GM21576 (cell line): ENCODE measurements at regions not wholly inside any gene's neighbourhood (a gene's known extent, or its start where the extent isn't known, plus 50 kb on each side); places are given as distances from the start of the nearest gene placed in this dataset.
"Not testable (repeated sequence)": the region's sequence is repeated elsewhere in the genome, so short reads cannot be mapped to it uniquely, and the experiment has no call there.

Experiments
- ATAC-seq: cut with Tn5 transposase; IDR thresholded peaks from one replicate; pipeline ENCODE4 v1.9.1; 2021; ENCODE audit warnings: mild to moderate bottlenecking, moderate library complexity; ENCODE audit not compliant: unreplicated experiment

DNA sequence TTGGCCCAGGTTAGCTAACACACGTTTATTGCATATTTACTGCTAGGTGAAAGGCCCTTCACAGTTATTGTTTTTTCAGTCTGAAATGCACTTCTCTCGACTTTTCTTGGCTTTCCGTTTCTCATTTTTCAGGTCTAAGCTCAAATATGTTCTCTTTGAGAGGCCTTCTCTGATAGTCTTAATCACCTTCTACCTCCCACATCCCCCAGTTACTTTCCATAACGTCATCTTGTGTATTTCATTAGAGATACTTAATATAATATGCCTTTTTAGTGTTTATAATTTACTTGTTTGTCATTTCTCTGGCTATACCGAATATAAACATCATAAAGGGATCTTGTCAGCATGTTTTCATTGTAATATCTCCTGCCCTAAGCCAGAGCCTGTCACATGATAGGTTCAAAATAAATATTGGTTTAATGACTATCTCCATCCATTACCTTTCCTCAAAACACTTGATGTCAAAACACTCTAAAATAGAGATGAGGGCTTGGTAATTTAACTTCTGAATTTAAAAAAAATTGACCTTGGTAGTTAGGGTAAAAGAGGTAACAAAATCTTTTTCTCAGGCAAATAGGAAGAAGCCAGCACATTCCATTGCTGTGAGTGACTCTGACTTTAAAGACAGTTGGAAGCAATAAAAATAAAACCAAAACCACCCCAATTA lies 168.6 kb upstream of the RFC3 start:
- no peak for ATAC-seq

DNA sequence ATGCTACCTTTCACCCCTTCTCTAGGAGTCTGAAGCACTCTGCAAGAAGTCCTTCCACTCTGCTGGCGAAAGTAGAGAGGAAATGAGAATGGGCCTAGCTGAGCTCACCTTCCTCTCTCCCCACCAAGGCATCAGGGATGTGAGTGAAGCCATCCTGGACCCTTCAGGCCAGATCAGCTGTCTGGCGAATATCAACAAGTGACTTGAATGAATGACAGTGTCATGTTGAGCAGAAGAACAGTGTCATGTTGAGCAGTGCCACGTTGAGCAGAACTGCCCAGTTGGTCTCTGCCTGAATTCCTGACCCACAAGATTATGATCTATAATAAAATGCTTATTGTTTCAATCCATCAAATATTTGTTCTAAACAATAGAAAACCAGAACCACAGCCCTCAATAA lies 166.2 kb upstream of the RFC3 start:
- no peak for ATAC-seq

DNA sequence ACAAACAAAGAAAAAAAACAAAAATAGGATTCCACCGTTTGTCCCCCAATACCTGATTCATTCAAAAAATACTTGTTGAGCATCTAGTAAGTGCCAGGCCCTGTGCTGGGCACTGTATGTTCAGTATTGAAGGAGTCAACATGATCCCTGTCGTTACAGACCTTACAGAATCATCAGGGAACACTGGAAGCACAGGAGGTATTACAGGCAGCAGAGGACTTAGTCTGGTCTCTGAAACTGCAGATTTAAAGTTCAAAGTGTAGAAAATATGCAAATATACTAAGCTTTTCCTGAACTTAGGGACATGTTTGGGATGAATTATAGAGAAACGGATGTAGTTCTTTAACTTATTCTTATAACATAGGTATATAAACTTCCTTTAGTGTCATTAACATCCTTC lies 160.7 kb upstream of the RFC3 start:
- no peak for ATAC-seq

DNA sequence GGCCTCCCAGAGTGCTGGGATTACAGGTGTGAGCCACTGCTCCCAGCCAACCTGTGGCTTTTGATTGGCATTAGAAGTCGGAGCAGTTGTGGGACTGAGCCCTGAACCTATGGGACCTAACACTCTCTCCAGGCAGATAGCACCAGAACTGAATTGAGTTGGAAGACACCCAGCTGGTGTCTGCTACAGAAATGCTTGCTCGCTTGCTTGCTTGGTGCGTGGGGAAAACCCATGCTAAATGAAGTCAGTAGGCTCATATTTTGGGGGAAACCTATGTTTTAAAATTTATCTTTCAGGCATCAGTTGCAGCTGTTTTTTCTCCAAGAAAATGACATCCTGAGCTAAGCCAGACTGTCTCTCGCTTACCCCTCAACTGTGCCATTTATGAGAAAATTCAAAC lies 158.5 kb upstream of the RFC3 start:
- no peak for ATAC-seq

DNA sequence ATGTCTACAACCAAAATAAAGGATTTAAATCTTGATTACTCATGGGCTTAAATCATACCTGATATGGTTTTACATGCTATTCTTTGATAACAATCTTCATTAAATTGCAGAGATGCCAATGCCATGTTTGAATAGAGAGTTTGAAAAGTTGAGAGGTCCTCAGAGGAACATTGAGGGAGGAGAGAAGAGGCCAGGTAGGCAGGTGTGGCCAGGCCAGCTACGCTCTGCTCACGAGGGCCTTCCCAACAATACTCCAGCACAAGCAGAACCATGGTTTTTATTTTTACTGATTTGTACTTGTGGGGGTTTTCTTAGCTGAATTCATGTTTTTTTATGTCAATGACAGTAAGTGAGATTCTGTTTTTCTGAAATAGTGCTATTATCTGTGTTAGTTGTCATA lies 158.1 kb upstream of the RFC3 start:
- no peak for ATAC-seq

DNA sequence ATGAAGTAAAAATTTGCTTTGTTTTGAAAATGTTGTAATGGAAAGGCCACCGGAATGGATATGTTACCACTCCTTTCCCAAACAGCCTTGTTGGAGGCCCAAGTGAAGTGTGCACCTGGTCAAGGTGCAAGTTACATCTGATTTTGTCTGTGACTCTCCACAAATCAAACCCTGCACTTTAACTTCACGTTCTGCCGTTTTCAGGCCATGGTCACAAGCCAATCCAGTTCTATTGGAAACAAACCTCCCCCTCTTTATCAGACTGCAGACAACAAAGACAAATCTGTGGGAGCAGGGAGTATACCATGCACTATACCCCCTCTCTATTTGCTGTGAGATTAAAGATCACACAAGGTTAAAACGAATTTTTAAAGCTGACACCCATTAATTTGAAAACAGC lies 155.6 kb upstream of the RFC3 start:
- ATAC-seq: no peak

DNA sequence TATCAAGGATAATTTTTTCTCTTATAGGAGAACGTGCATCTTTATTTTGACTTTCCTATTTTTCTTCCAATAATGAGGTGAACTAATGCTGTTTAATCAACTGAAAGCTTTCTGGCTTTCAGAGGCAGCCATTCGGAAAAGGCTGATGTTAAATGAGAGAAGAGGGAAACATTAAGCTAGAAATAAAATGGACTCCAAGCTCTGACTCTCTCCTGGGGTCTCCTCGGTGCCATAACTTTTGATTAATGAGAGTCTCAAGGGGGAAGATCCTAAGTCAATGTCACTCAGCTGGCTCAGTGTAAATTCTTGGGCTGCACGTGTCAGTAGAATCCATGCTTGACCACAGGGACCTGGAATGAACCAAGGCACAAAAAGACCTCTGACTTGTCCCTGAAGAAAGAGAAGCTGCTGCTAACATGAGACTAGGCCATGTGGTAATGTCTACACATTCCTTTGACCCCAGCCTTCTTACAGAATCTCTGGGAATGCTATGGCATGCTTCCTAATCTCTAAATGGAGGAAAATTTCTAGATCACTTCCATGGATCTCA lies 152.2 kb upstream of the RFC3 start:
- no peak for ATAC-seq

DNA sequence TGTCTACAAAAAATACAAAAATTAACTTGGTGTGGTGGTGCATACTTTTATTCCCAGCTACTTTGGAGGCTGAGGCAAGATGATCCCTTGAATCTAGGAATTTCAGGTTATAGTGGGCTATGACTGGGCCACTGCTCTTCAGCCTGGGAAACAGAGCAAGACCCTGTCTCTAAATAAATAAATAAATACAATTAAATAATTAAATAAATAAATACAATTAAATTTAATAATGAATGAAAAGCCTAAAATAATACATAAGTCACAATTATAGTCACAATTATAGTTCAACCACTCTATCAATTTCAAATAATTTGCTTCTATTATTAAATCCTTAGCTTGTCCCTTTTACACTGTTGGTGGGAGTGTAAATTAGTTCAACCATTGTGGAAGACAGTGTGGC lies 146.4 kb upstream of the RFC3 start:
- no peak for ATAC-seq

DNA sequence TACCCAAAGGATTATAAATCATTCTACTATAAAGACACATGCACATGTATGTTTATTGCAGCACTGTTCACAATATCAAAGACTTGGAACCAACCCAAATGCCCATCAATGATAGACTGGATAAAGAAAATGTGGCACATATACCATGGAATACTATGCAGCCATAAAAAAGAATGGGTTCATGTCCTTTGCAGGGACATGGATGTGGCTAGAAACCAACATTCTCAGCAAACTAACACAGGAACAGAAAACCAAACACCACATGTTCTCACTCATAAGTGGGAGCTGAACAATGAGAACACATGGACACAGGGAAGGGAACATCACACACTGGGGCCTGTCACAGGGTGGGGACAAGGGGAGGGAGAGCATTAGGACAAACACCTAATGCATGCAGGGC lies 145.9 kb upstream of the RFC3 start:
- not testable (repeated sequence) for ATAC-seq

DNA sequence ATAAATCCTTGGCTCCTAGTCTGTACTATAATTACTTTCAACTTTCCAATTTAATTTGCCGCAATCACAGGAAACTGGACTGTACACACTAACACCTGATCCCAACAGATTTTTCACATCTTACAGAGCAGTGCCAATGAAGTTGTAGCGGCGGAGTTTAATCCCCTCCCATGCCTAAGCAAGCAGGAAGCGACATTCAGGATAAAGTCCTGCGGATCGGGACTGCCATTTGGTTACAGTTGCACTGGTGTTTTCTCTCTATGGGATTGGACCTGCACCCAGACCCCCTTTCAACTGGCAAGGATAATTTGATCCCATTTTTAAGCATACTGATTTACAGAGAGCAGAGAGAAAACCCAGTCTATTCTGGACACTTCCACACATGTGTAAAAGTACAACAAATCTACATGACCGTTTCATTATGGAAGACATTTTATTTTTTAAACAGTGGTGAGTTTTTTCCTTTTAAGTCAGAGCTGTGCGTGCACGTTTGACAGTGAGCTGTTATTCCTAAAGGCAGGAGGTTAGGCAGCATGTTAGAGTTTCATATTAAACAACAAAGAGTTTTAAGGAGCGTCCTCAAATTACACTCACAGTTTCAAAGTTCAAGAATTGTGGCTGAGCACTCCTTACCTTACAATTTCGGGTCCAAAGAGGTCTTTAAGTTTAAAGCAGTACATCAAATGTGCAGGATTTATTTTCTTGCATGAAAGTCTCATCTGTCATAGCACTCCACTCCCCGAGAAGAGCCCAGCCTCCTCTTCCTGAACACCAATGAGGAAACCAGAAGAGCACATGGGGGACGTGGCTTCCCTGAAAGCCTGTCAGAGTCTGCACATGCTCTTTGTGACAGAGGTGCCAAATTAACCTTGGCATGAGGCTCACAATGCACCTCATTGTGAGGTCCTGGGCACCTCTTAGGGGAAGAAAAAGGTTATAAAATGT lies 141.6 kb upstream of the RFC3 start:
- ATAC-seq: no peak

DNA sequence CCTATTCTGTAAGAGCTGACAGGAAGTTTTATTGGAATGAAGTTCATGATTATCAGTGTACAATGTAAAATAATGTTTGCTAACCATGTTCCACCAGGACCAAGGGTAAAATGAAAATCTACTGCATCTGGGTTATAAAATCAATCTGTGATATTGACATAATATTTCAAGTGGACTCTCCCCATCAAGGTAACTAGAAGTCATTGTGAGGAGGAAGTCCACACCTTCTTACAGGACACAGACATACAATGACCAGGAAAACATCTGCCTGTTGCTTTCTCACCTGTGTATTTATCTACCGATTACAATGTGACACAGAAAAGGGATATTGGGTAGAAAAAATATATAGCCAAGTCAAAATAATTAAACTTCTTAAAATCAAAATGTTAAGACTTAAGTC lies 140.7 kb upstream of the RFC3 start:
- no peak for ATAC-seq

DNA sequence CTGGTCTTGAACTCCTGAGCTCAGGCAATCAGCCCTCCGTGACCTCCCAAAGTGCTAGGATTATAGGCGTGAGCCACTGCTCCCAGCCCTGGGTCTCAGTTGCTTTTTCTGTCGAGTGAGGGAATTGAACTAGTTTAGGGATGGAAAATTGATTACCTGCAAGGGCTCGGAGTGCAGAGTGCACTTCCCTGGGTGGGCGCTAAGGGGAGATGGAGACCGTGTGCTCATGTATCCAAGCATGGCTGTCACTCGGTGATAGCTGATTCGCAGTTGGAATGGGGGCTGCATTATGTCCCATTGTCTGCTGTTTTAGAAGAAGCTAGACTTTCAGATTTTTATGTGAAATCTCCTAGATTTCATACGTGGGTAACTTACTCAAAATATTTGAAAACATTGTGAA lies 139.9 kb upstream of the RFC3 start:
- no peak for ATAC-seq

DNA sequence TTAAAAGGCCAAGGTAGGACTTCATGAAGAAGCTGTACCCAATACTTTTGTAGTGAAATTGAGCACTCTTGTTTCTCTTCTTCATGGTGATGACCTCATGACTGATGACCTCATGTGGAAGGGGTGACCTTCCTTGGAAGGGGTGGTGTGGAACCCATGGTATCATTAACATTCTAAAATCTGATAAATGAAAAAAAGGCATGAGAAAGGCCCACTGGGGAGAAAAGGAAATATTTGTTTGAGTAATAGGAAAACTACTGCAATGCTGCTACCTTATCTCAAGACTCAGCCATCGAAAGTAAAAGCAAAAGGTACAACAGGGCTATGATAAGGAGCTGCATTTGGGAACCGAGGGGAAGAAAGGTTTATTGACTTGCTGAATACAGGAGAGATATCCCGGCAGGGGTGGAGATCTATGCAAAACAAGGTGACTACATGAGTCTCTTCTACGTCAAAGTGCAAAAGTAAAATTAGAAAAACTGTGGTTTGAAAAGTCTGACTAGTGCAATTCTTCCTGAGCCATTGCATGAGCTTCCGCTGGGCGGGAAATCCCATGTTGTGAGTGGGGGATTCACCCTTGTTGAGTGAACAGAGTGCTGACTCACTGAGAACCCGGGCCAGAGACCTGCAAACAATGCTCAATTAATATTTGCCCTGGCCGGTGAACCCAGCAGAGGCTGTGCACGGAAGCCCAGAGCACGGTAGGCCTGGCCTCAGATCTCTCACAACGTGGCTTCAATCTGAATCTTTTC lies 138.9 kb upstream of the RFC3 start:
- ATAC-seq: peak; percentile 96

DNA sequence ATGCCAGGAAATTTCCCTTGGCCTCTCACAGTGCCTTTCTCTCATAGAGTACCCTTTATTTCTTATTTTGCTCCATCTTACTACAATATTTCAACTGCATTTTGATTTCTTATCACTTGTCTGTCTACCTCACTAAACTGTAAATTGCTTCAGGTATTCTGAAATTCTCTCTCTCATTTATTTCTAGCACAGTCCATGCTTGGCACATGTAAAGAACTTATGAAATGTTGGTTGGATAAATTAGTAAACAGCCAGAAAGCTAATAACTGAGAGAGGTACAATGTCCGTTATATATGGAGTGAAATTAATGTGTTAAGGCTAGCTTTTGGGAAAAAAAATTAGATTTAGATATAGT lies 138.3 kb upstream of the RFC3 start:
- ATAC-seq: no peak

DNA sequence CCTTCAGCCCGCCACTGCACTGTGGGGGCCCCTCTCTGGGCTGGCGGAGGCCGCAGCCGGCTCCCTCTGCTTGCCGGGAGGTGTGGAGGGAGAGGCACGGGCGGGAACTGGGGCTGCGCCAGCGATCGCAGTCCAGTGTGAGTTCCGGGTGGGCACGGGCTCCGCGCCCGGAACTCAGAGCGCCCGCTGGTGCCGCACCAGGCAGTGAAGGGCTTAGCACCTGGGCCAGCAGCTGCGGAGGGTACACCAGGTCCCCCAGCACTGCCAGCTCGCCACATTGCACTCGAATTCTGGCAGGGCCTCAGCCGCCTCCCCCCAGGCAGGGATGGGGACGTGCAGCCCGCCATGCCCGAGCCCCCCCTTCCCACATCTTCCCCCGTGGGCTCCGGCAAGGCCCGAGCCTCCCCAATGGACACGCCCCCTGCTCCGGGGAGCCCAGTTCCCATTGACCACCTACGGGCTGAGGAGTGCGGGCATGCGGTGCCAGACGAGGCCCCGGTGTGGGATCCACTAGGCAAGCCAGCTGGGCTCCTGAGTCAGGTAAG lies 135.9 kb upstream of the RFC3 start:
- no peak for ATAC-seq

DNA sequence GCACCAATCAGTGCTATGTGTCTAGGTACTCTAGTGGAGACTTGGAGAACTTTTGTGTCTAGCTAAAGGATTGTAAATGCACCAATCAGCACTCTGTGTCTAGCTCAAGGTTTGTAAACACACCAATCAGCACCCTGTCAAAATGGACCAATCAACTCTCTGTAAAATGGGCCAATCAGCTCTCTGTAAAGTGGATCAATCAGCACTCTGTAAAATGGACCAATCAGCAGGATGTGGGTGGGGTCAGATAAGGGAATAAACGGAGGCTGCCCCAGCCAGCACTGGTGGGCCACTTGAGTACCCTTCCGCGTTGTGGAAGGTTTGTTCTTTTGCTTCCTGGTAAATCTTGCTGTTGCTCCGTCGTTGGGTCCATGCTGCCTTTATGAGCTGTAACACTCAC lies 135.3 kb upstream of the RFC3 start:
- not testable (repeated sequence) for ATAC-seq

DNA sequence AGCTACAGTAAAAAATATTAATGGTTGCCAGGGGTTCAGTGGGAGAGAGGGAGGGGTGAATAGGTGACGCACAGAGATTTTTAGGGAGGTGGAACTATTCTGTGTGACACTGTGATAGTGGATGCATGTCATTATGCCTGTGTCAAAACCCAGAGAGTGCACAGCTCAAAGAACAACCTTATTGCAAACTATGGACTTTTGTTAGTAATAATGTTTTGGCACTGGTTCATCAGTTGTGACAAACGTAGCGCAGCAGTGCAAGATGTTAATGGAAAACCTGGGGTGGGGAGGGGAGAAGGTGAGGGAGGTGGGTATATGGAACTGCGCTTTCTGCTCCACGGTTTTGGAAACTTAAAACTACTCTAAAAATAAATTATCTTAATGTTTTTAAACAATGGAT lies 134.6 kb upstream of the RFC3 start:
- no peak for ATAC-seq

DNA sequence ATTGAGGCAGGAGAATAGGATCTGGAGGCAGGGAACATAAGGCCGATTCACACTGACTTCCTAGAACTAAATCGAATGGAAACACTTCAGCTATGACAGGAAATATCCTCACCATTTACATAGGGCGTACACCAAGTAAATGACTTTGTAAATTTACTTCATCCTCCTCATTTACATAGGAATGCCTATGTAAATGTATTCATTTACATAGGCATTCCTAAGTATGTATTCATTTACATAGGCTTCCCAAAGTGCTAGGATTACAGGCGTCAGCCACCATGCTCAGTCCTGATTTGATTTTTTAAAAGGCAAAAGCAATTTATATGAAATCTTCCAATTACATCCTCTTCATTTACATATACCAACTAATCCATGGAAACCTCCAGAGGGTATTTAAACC lies 133.1 kb upstream of the RFC3 start:
- ATAC-seq: no peak

DNA sequence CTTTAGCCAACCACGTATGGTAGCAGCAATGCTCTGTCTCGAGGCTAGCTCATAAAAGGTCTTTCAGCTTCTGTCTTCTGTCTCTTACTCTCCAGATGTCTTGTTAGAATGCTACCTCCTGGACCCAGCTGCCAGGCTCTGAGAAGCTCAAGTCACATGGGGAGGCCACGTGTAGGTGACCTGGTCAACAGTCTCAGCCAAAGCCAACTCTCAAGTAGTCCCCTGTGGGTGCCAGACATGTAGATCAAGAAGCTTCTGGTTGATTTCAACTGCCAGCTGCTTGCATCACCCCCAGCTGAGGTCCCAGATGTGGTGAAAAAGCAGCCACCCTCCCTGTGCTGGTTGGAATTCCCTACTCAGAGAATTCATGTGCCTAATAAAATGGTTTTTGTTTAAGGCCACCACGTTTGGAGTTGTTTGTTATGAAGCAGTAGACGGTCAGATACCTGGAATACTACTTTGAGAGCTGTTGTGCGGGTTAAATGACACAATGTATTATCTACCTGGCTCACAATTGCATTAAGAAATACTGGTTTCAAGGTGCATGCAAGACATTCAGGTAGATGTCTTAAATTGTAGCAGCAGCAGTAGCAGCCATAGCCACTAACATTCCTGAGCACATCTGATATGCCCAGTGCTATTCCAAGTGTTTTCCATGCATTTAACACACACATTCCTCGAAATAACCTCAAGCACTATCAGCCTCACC lies 131.0 kb upstream of the RFC3 start:
- no peak for ATAC-seq

DNA sequence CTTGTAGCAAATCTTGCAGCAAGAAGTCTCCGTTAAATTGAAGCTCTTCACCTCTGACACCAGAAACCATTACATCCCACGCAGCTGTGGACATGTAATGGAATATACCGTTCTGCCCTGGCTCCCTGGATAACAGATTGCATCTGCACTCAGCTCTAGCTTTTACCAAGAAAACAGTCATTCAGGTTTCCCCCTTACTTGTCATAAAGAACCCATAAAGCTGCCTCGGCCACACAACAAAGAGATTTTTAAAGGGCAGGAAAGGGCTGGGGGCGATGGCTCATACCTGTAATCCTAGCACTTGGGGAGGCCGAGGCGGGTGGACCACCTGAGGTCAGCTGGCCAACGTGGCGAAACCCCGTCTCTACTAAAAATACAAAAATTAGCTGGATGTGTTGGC lies 127.6 kb upstream of the RFC3 start:
- no peak for ATAC-seq

DNA sequence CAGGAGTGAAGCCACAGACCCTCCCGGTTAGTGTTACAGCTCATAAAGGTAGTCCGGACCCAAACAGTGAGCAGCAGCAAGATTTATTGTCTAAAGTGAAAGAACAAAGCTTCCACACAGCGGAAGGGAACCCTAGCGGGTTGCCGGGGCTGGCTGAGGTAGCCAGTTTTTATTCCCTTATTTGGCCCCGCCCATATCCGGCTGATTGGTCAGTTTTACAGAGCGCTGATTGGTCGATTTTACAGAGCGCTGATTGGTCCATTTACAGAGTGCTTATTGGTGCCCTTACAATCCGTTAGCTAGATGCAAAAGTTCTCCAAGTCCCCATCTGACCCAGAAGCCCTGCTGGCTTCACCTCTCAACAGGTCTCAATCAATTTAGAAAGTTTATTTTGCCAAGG lies 126.0 kb upstream of the RFC3 start:
- ATAC-seq: no peak
